Heart left ventricle (tissue), 16 donors: ENCODE measurements at regions not wholly inside any gene's neighbourhood (a gene's known extent, or its start where the extent isn't known, plus 50 kb on each side); places are given as distances from the start of the nearest gene placed in this dataset.

Experiments used
- ATAC-seq, 4 donors: fragments of 200-7000 bp; cut with Tn5 transposase; one replicate each; pipeline ENCODE4 v1.9.1; 2020 to 2022; ENCODE audit warnings: moderate library complexity in 4 of 4, mild to moderate bottlenecking in 3 of 4, moderate number of reproducible peaks in 1 of 4
- DNase-seq, 5 donors: peaks; one replicate each; pipeline ENCODE4 v3.0.0-alpha.2; 2020
- H3K27ac ChIP-seq, 12 donors: fragments of 200-600 bp; sonication (generic) in 4 of 12; one replicate each; pipeline versions ENCODE4 v1.5.0 to v1.8.0; 2016 to 2022; ENCODE audit warnings: mild to moderate bottlenecking in 2 of 12
- H3K27me3 ChIP-seq, 9 donors: fragments of 200-600 bp; sonication (generic) in 2 of 9; one replicate each; pipeline versions ENCODE4 v1.5.1 to v1.8.0; 2016 to 2022; ENCODE audit warnings: mild to moderate bottlenecking in 3 of 9
- H3K36me3 ChIP-seq, 9 donors: fragments of 200-600 bp; sonication (generic) in 2 of 9; one replicate each; pipeline versions ENCODE4 v1.5.0 to v1.8.0; 2018 to 2022; ENCODE audit warnings: mild to moderate bottlenecking in 2 of 9
- H3K4me1 ChIP-seq, 12 donors: fragments of 200-600 bp; sonication (generic) in 4 of 12; one replicate each; pipeline versions ENCODE4 v1.5.0 to v1.8.0; 2016 to 2022; ENCODE audit warnings: mild to moderate bottlenecking in 3 of 12
- H3K4me3 ChIP-seq, 12 donors: fragments of 200-600 bp; sonication (generic) in 4 of 12; one replicate each; pipeline versions ENCODE4 v1.5.0 to v1.8.0; 2017 to 2022; ENCODE audit warnings: mild to moderate bottlenecking in 9 of 12, moderate library complexity in 4 of 12
- H3K9me3 ChIP-seq, 12 donors: fragments of 200-600 bp; sonication (generic) in 4 of 12; one replicate each; pipeline versions ENCODE4 v1.5.0 to v1.8.0; 2016 to 2022; ENCODE audit warnings: mild to moderate bottlenecking in 1 of 12
- POLR2A ChIP-seq, 2 donors: fragments of 450-650 bp; IDR thresholded peaks; one replicate each; pipeline ENCODE4 v1.6.1; 2017; ENCODE audit warnings: antibody characterized with exemption in 2 of 2, mild to moderate bottlenecking in 2 of 2, moderate library complexity in 2 of 2
- WGBS, 4 donors: extraction: QIAGEN DNeasy Blood & Tissue Kit in 2 of 4; methylation state at CpG; one replicate each; pipeline versions ENCODE4 v1.1.5 to v1.1.7; 2013 to 2018; 5-methylcytosine and 5-hydroxymethylcytosine counted together
- intact Hi-C, 10 donors: fragments of 100-400 bp; cut with DNase I; formaldehyde crosslinking; loops; one replicate each; pipeline versions ENCODE4 v1.11.1 to v1.14.2; 2022
- TF ChIP-seq, protein P1 (sequence below), 12 donors: fragments of 200-600 bp; sonication (generic) in 4 of 12; IDR thresholded peaks; one replicate each; pipeline versions ENCODE4 v1.5.0 to v1.8.0; 2018 to 2022; ENCODE audit warnings: antibody characterized with exemption in 12 of 12, mild to moderate bottlenecking in 5 of 12
- donor health status: ischemic (EF 13 %, LVEDD 7.1; RV severe dilation, severe dysfunction).
- donor health status: healthy with polysubstance abuse.
- donor health status: DM: no; HTN: yes; CAD: no.
- donor health status: DM: no; HTN: no; CAD: no.
- donor health status: ischemic (EF 25% LVEDD 6.9; RV normal size, moderate dysfunction).
- donor health status: ischemic (EF 25% LVEDD 5.7; RV mildly dilated, moderate dysfunction).
- donor health status: healthy.
- donor health status: DM: yes; HTN: yes; CAD: no.
- donor health status: ischemic (EF 35%, LVEDD 5.7; RV mildly dilated, moderate dysfunction).
- donor health status: nonischemic (EF 11% LVEDD 7.7; RV severe dilation, severe dysfunction).
- donor health status: DM: yes; HTN: yes; CAD: no.
- donor health status: PGD.
- donor health status: ischemic (EF 29% LVEDD 5.4; RV normal size, mild dysfunction).
- donor health status: nonischemic (EF 23%, LVEDD 6.1; RV moderate dilation, normal function).

- no peak overlapping the region for H3K4me3 ChIP-seq
Measured at GRCh38 chr10:22158426-22158825, 59.4 kb downstream of the EBLN1 start.

DNA sequence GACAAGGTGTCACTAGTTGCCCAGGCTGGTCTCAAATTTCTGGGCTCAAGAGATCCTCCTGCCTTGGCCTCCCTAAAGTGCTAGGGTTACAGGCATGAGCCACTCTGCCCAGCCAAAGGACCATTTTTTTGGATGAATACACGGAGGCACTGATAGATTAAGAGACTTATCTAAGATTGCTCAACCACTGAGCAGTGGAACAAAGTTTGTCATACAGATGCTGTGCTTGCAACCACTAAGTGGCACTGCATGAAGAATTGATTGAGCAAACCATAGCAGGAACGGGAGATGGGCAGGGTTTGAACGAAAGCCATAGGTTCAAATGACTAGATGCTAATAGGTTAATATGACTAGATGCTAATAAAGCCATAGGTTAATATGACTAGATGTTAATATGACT is 61.1 kb downstream of the EBLN1 start:
- TF ChIP-seq, protein P1, sequence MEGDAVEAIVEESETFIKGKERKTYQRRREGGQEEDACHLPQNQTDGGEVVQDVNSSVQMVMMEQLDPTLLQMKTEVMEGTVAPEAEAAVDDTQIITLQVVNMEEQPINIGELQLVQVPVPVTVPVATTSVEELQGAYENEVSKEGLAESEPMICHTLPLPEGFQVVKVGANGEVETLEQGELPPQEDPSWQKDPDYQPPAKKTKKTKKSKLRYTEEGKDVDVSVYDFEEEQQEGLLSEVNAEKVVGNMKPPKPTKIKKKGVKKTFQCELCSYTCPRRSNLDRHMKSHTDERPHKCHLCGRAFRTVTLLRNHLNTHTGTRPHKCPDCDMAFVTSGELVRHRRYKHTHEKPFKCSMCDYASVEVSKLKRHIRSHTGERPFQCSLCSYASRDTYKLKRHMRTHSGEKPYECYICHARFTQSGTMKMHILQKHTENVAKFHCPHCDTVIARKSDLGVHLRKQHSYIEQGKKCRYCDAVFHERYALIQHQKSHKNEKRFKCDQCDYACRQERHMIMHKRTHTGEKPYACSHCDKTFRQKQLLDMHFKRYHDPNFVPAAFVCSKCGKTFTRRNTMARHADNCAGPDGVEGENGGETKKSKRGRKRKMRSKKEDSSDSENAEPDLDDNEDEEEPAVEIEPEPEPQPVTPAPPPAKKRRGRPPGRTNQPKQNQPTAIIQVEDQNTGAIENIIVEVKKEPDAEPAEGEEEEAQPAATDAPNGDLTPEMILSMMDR (IDR thresholded peaks at IDR 0.05), result no peak
- no peak for TF ChIP-seq POLR2A (IDR thresholded peaks at IDR 0.05)
- WGBS, 4 donors, result 73 to 77% (median 76%) methylated on average over 3 of the region's 3 CpGs
- no peak for ATAC-seq

More at GRCh38 chr10:22158426-22158825, 59.4 kb downstream of the EBLN1 start:
- ATAC-seq (no peak), DNase-seq (no peak)
- Histone ChIP-seq H3K4me1 (no peaks in the 10 kb centered on the region), H3K36me3 (no peaks in the 10 kb centered on the region), H3K9me3 (no peaks in the 10 kb centered on the region), H3K27me3 (no peaks in the 10 kb centered on the region), H3K27ac (no peak overlapping the region)
- 29 to 47% (median 41%) methylated on average over 3 of the region's 3 CpGs for WGBS, 4 donors
- TF ChIP-seq, protein P1 (IDR thresholded peaks at IDR 0.05), result no peak
- TF ChIP-seq POLR2A (IDR thresholded peaks at IDR 0.05), result no peak
- intact Hi-C loops, result no loop called here

DNA sequence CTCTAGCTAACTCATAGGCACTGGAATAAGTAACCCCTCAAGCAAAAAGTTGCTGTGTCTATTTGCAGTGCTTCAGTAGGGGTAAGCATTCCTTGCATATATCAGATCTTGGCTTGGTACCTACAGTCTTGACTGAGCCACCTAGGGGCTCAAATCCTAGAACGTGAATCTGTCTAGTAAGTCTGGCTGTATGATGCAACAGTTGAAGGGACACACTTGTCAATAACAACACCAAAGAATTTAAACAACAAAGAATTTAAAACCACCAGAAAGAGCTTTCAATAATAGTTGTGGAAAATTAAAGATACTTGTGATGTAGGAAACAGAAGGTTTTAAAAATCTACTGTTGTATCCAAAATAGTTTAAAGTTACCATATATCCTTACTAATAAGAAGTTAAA is 65.4 kb downstream of the EBLN1 start:
- Histone ChIP-seq H3K36me3 (no peaks in the 10 kb centered on the region), H3K27ac (no peak overlapping the region), H3K4me3 (no peak overlapping the region), H3K9me3 (peaks cover 0 to 15% (median 4%) of the 10 kb centered on the region in 12 donors), H3K27me3 (no peaks in the 10 kb centered on the region), H3K4me1 (peaks cover 0 to 4% (median 0%) of the 10 kb centered on the region in 12 donors)
- WGBS, 4 donors, result 78 to 97% (median 87%) methylated on average over 1 of the region's 1 CpG
- TF ChIP-seq, protein P1 (IDR thresholded peaks at IDR 0.05), result no peak
- no peak for TF ChIP-seq POLR2A (IDR thresholded peaks at IDR 0.05)
- no peak for ATAC-seq
- no peak for DNase-seq
- intact Hi-C loops, result no loop called here

More for the DNA sequence above, 61.1 kb downstream of the EBLN1 start:
- H3K4me1 ChIP-seq, result no peaks in the 10 kb centered on the region
- H3K4me3 ChIP-seq, result no peak overlapping the region
- peaks cover 0 to 3% (median 0%) of the 10 kb centered on the region in 12 donors for H3K9me3 ChIP-seq
- H3K36me3 ChIP-seq, result no peaks in the 10 kb centered on the region
- DNase-seq, result no peak
- no peak overlapping the region for H3K27ac ChIP-seq
- intact Hi-C loops, result no loop called here
- no peaks in the 10 kb centered on the region for H3K27me3 ChIP-seq

GRCh38 chr10:22150842-22151241 is 67.0 kb downstream of the EBLN1 start:
- Histone ChIP-seq H3K27me3 (no peaks in the 10 kb centered on the region), H3K4me3 (no peak overlapping the region), H3K27ac (no peak overlapping the region), H3K9me3 (peaks cover 0 to 17% (median 5%) of the 10 kb centered on the region in 12 donors), H3K36me3 (no peaks in the 10 kb centered on the region), H3K4me1 (peaks cover 0 to 4% (median 0%) of the 10 kb centered on the region in 12 donors)
- intact Hi-C loops, result no loop called here
- no peak for DNase-seq
- 97 to 100% (median 98%) methylated on average over 1 of the region's 1 CpG for WGBS, 4 donors
- no peak for TF ChIP-seq POLR2A (IDR thresholded peaks at IDR 0.05)
- TF ChIP-seq, protein P1 (IDR thresholded peaks at IDR 0.05), result no peak
- no peak for ATAC-seq
